ENCODE measurements at regions not wholly inside any gene's neighbourhood (a gene's known extent, or its start where the extent isn't known, plus 50 kb on each side); places are given as distances from the start of the nearest gene placed in this dataset.
"Not testable (repeated sequence)": the region's sequence is repeated elsewhere in the genome, so short reads cannot be mapped to it uniquely, and the experiment has no call there.

GRCh38 chr4:60944060-60944459 lies 256.1 kb upstream of the ADGRL3 start:
- CTCF ChIA-PET, result no interaction called here
- Mint-ChIP-seq H3K4me1 (no peaks in the 10 kb centered on the region), H3K9me3 (peaks cover 6% of the 10 kb centered on the region), H3K27me3 (no peaks in the 10 kb centered on the region), H3K27ac (no peak overlapping the region), H3K4me3 (no peak overlapping the region), H3K36me3 (ENCODE audit: low read depth) (no peaks in the 10 kb centered on the region)
- DNase-seq, result no peak
- POLR2A ChIA-PET, result no interaction called here

GRCh38 chr4:60945641-60946040 lies 254.5 kb upstream of the ADGRL3 start:
- Mint-ChIP-seq H3K27me3 (no peaks in the 10 kb centered on the region), H3K27ac (no peak overlapping the region), H3K36me3 (ENCODE audit: low read depth) (no peaks in the 10 kb centered on the region), H3K9me3 (peaks cover 6% of the 10 kb centered on the region), H3K4me1 (no peaks in the 10 kb centered on the region), H3K4me3 (no peak overlapping the region)
- CTCF ChIA-PET, result no interaction called here
- POLR2A ChIA-PET, result no interaction called here
- DNase-seq, result no peak

GRCh38 chr4:60948008-60948407 lies 252.1 kb upstream of the ADGRL3 start:
- no peaks in the 10 kb centered on the region for H3K27me3 Mint-ChIP-seq
- no peak overlapping the region for H3K4me3 Mint-ChIP-seq
- no peaks in the 10 kb centered on the region for H3K36me3 Mint-ChIP-seq (ENCODE audit: low read depth)
- H3K27ac Mint-ChIP-seq, result no peak overlapping the region
- no peaks in the 10 kb centered on the region for H3K4me1 Mint-ChIP-seq
- H3K9me3 Mint-ChIP-seq, result peaks cover 6% of the 10 kb centered on the region
- POLR2A ChIA-PET, result no interaction called here
- CTCF ChIA-PET, result no interaction called here
- DNase-seq, result no peak

- H3K9me3 Mint-ChIP-seq, result peaks cover 5% of the 10 kb centered on the region
- no peaks in the 10 kb centered on the region for H3K4me1 Mint-ChIP-seq
- H3K4me3 Mint-ChIP-seq, result no peak overlapping the region
- POLR2A ChIA-PET, result no interaction called here
- CTCF ChIA-PET, result no interaction called here
- no peaks in the 10 kb centered on the region for H3K27me3 Mint-ChIP-seq
- H3K27ac Mint-ChIP-seq, result no peak overlapping the region
- no peak for DNase-seq
- no peaks in the 10 kb centered on the region for H3K36me3 Mint-ChIP-seq (ENCODE audit: low read depth)
Observed at GRCh38 chr4:60952921-60953320, 247.2 kb upstream of the ADGRL3 start.

- ChIA-PET CTCF (no interaction called here), POLR2A (no interaction called here)
- peaks cover 5% of the 10 kb centered on the region for H3K9me3 Mint-ChIP-seq
- H3K4me1 Mint-ChIP-seq, result no peaks in the 10 kb centered on the region
- H3K4me3 Mint-ChIP-seq, result no peak overlapping the region
- H3K27ac Mint-ChIP-seq, result no peak overlapping the region
- H3K36me3 Mint-ChIP-seq (ENCODE audit: low read depth), result no peaks in the 10 kb centered on the region
- DNase-seq, result no peak
- H3K27me3 Mint-ChIP-seq, result no peaks in the 10 kb centered on the region
Observed at GRCh38 chr4:60953826-60954225, 246.3 kb upstream of the ADGRL3 start.

GRCh38 chr4:60962286-60962685 lies 237.8 kb upstream of the ADGRL3 start:
- CTCF ChIA-PET, result no interaction called here
- DNase-seq, result no peak

GRCh38 chr4:60981534-60981933 lies 218.6 kb upstream of the ADGRL3 start:
- no peak overlapping the region for H3K27ac Mint-ChIP-seq
- H3K9me3 Mint-ChIP-seq, result no peaks in the 10 kb centered on the region
- H3K4me3 Mint-ChIP-seq, result no peak overlapping the region
- H3K27me3 Mint-ChIP-seq, result no peaks in the 10 kb centered on the region
- no peak for DNase-seq
- ChIA-PET CTCF (no interaction called here), POLR2A (no interaction called here)
- H3K36me3 Mint-ChIP-seq (ENCODE audit: low read depth), result no peaks in the 10 kb centered on the region
- no peaks in the 10 kb centered on the region for H3K4me1 Mint-ChIP-seq

More at GRCh38 chr4:60962286-60962685, 237.8 kb upstream of the ADGRL3 start:
- H3K4me3 Mint-ChIP-seq, result no peak overlapping the region
- H3K9me3 Mint-ChIP-seq, result peaks cover 5% of the 10 kb centered on the region
- no peaks in the 10 kb centered on the region for H3K27me3 Mint-ChIP-seq
- POLR2A ChIA-PET, result no interaction called here
- no peaks in the 10 kb centered on the region for H3K4me1 Mint-ChIP-seq
- H3K27ac Mint-ChIP-seq, result no peak overlapping the region
- H3K36me3 Mint-ChIP-seq (ENCODE audit: low read depth), result no peaks in the 10 kb centered on the region

GRCh38 chr4:60989141-60989540 lies 211.0 kb upstream of the ADGRL3 start:
- ChIA-PET CTCF (no interaction called here), POLR2A (no interaction called here)
- Mint-ChIP-seq H3K9me3 (peaks cover 11% of the 10 kb centered on the region), H3K27ac (no peak overlapping the region), H3K4me1 (no peaks in the 10 kb centered on the region), H3K27me3 (no peaks in the 10 kb centered on the region), H3K36me3 (ENCODE audit: low read depth) (no peaks in the 10 kb centered on the region), H3K4me3 (no peak overlapping the region)
- DNase-seq, result no peak

GRCh38 chr4:60992037-60992436 lies 208.1 kb upstream of the ADGRL3 start:
- ChIA-PET POLR2A (no interaction called here), CTCF (no interaction called here)
- Mint-ChIP-seq H3K4me1 (no peaks in the 10 kb centered on the region), H3K27ac (no peak overlapping the region), H3K27me3 (no peaks in the 10 kb centered on the region), H3K36me3 (ENCODE audit: low read depth) (no peaks in the 10 kb centered on the region), H3K9me3 (peaks cover 11% of the 10 kb centered on the region), H3K4me3 (no peak overlapping the region)
- no peak for DNase-seq

- Mint-ChIP-seq H3K27ac (no peak overlapping the region), H3K4me3 (no peak overlapping the region), H3K27me3 (no peaks in the 10 kb centered on the region), H3K36me3 (ENCODE audit: low read depth) (no peaks in the 10 kb centered on the region), H3K4me1 (no peaks in the 10 kb centered on the region), H3K9me3 (peaks cover 8% of the 10 kb centered on the region)
- no peak for DNase-seq
- CTCF ChIA-PET, result no interaction called here
- POLR2A ChIA-PET, result no interaction called here
Observed at GRCh38 chr4:61003301-61003700, 196.8 kb upstream of the ADGRL3 start.

- H3K4me1 Mint-ChIP-seq, result no peaks in the 10 kb centered on the region
- ChIA-PET POLR2A (no interaction called here), CTCF (no interaction called here)
- H3K27ac Mint-ChIP-seq, result no peak overlapping the region
- H3K9me3 Mint-ChIP-seq, result peaks cover 8% of the 10 kb centered on the region
- H3K4me3 Mint-ChIP-seq, result no peak overlapping the region
- no peaks in the 10 kb centered on the region for H3K27me3 Mint-ChIP-seq
- no peak for DNase-seq
- no peaks in the 10 kb centered on the region for H3K36me3 Mint-ChIP-seq (ENCODE audit: low read depth)
Observed at GRCh38 chr4:61004651-61005170, 195.4 kb upstream of the ADGRL3 start.

- Mint-ChIP-seq H3K4me3 (no peak overlapping the region), H3K4me1 (no peaks in the 10 kb centered on the region), H3K36me3 (ENCODE audit: low read depth) (no peaks in the 10 kb centered on the region), H3K27me3 (no peaks in the 10 kb centered on the region), H3K9me3 (peaks cover 4% of the 10 kb centered on the region), H3K27ac (no peak overlapping the region)
- CTCF ChIA-PET, result no interaction called here
- no peak for DNase-seq
- POLR2A ChIA-PET, result no interaction called here
Observed at GRCh38 chr4:61011051-61011450, 189.1 kb upstream of the ADGRL3 start.

- H3K27me3 Mint-ChIP-seq, DNase-seq: not testable (repeated sequence)
Observed at GRCh38 chr4:61011936-61012335, 188.2 kb upstream of the ADGRL3 start.

GRCh38 chr4:61024610-61025009 lies 175.5 kb upstream of the ADGRL3 start:
- Mint-ChIP-seq H3K4me1 (no peaks in the 10 kb centered on the region), H3K36me3 (ENCODE audit: low read depth) (no peaks in the 10 kb centered on the region), H3K27me3 (no peaks in the 10 kb centered on the region), H3K27ac (no peak overlapping the region), H3K9me3 (peaks cover 6% of the 10 kb centered on the region), H3K4me3 (no peak overlapping the region)
- no peak for DNase-seq
- ChIA-PET POLR2A (no interaction called here), CTCF (no interaction called here)

More at GRCh38 chr4:61011936-61012335, 188.2 kb upstream of the ADGRL3 start:
- H3K9me3 Mint-ChIP-seq; POLR2A ChIA-PET; H3K36me3 Mint-ChIP-seq (ENCODE audit: low read depth); H3K4me3 Mint-ChIP-seq; H3K4me1 Mint-ChIP-seq; H3K27ac Mint-ChIP-seq; CTCF ChIA-PET: not testable (repeated sequence)

- no peaks in the 10 kb centered on the region for H3K4me1 Mint-ChIP-seq
- no peak for DNase-seq
- peaks cover 3% of the 10 kb centered on the region for H3K9me3 Mint-ChIP-seq
- H3K36me3 Mint-ChIP-seq (ENCODE audit: low read depth), result no peaks in the 10 kb centered on the region
- no peaks in the 10 kb centered on the region for H3K27me3 Mint-ChIP-seq
- H3K4me3 Mint-ChIP-seq, result no peak overlapping the region
- CTCF ChIA-PET, result no interaction called here
- H3K27ac Mint-ChIP-seq, result no peak overlapping the region
- POLR2A ChIA-PET, result no interaction called here
Observed at GRCh38 chr4:61027939-61028338, 172.2 kb upstream of the ADGRL3 start.
